ENCODE measurements at regions not wholly inside any gene's neighbourhood (a gene's known extent, or its start where the extent isn't known, plus 50 kb on each side); places are given as distances from the start of the nearest gene placed in this dataset.

- H3K36me3 ChIP-seq (ENCODE audit: control insufficient read depth, insufficient read depth, low read length), result no peaks in the 10 kb centered on the region
- DNase-seq (ENCODE audit: extremely low read depth, insufficient read length), result no peak
- no peaks in the 10 kb centered on the region for H3K27me3 ChIP-seq (replicated peaks; ENCODE audit: control insufficient read depth, insufficient read depth, low read length)
- H3K4me3 ChIP-seq (replicated peaks; ENCODE audit: low read depth, low read length), result no peak overlapping the region
- no peak for TF ChIP-seq CTCF (IDR thresholded peaks at IDR 0.05; ENCODE audit: insufficient read depth, low read length, poor library complexity, severe bottlenecking)
These were observed 818.6 kb downstream of the NCAM2 start for GRCh38 chr21:21816778-21817177.

GRCh38 chr21:21818898-21819297, 820.7 kb downstream of the NCAM2 start:
- H3K27me3 ChIP-seq (replicated peaks; ENCODE audit: control insufficient read depth, insufficient read depth, low read length), result no peaks in the 10 kb centered on the region
- H3K36me3 ChIP-seq (ENCODE audit: control insufficient read depth, insufficient read depth, low read length), result no peaks in the 10 kb centered on the region
- no peak overlapping the region for H3K4me3 ChIP-seq (replicated peaks; ENCODE audit: low read depth, low read length)
- no peak for DNase-seq (ENCODE audit: extremely low read depth, insufficient read length)
- no peak for TF ChIP-seq CTCF (IDR thresholded peaks at IDR 0.05; ENCODE audit: insufficient read depth, low read length, poor library complexity, severe bottlenecking)

GRCh38 chr21:21828130-21828529, 829.9 kb downstream of the NCAM2 start:
- DNase-seq (ENCODE audit: extremely low read depth, insufficient read length), result no peak
- no peak for TF ChIP-seq CTCF (IDR thresholded peaks at IDR 0.05; ENCODE audit: insufficient read depth, low read length, poor library complexity, severe bottlenecking)
- Histone ChIP-seq H3K4me3 (replicated peaks; ENCODE audit: low read depth, low read length) (no peak overlapping the region), H3K36me3 (ENCODE audit: control insufficient read depth, insufficient read depth, low read length) (no peaks in the 10 kb centered on the region), H3K27me3 (replicated peaks; ENCODE audit: control insufficient read depth, insufficient read depth, low read length) (no peaks in the 10 kb centered on the region)

- no peak overlapping the region for H3K4me3 ChIP-seq (replicated peaks; ENCODE audit: low read depth, low read length)
- no peak for TF ChIP-seq CTCF (IDR thresholded peaks at IDR 0.05; ENCODE audit: insufficient read depth, low read length, poor library complexity, severe bottlenecking)
- H3K36me3 ChIP-seq (ENCODE audit: control insufficient read depth, insufficient read depth, low read length), result no peaks in the 10 kb centered on the region
- no peak for DNase-seq (ENCODE audit: extremely low read depth, insufficient read length)
- H3K27me3 ChIP-seq (replicated peaks; ENCODE audit: control insufficient read depth, insufficient read depth, low read length), result no peaks in the 10 kb centered on the region
These were observed 832.8 kb downstream of the NCAM2 start for GRCh38 chr21:21831036-21831435.

- Histone ChIP-seq H3K36me3 (ENCODE audit: control insufficient read depth, insufficient read depth, low read length) (no peaks in the 10 kb centered on the region), H3K27me3 (replicated peaks; ENCODE audit: control insufficient read depth, insufficient read depth, low read length) (no peaks in the 10 kb centered on the region), H3K4me3 (replicated peaks; ENCODE audit: low read depth, low read length) (no peak overlapping the region)
- no peak for DNase-seq (ENCODE audit: extremely low read depth, insufficient read length)
- TF ChIP-seq CTCF (IDR thresholded peaks at IDR 0.05; ENCODE audit: insufficient read depth, low read length, poor library complexity, severe bottlenecking), result no peak
These were observed 847.7 kb downstream of the NCAM2 start for GRCh38 chr21:21845901-21846300.

- no peaks in the 10 kb centered on the region for H3K36me3 ChIP-seq (ENCODE audit: control insufficient read depth, insufficient read depth, low read length)
- no peak for DNase-seq (ENCODE audit: extremely low read depth, insufficient read length)
- no peak overlapping the region for H3K4me3 ChIP-seq (replicated peaks; ENCODE audit: low read depth, low read length)
- no peak for TF ChIP-seq CTCF (IDR thresholded peaks at IDR 0.05; ENCODE audit: insufficient read depth, low read length, poor library complexity, severe bottlenecking)
- no peaks in the 10 kb centered on the region for H3K27me3 ChIP-seq (replicated peaks; ENCODE audit: control insufficient read depth, insufficient read depth, low read length)
These were observed 853.0 kb downstream of the NCAM2 start for GRCh38 chr21:21851205-21851604.
